22Rv1 (cell line): ENCODE measurements at regions not wholly inside any gene's neighbourhood (a gene's known extent, or its start where the extent isn't known, plus 50 kb on each side); places are given as distances from the start of the nearest gene placed in this dataset.

Experiments used
- CTCF ChIP-seq: fragments of 450-650 bp; IDR thresholded peaks from 2 replicates; pipeline ENCODE4 v1.5.1; 2017; ENCODE audit warnings: mild to moderate bottlenecking
- ZFX ChIP-seq: fragments of 450-650 bp; IDR thresholded peaks from 2 replicates; pipeline ENCODE4 v1.6.1; 2017; ENCODE audit warnings: antibody characterized with exemption, borderline replicate concordance

- TF ChIP-seq CTCF (no peak), ZFX (no peak)
Observed at GRCh38 chr3:152586974-152587373, 248.0 kb upstream of the P2RY1 start.
